ENCODE measurements at regions not wholly inside any gene's neighbourhood (a gene's known extent, or its start where the extent isn't known, plus 50 kb on each side); places are given as distances from the start of the nearest gene placed in this dataset.

DNA sequence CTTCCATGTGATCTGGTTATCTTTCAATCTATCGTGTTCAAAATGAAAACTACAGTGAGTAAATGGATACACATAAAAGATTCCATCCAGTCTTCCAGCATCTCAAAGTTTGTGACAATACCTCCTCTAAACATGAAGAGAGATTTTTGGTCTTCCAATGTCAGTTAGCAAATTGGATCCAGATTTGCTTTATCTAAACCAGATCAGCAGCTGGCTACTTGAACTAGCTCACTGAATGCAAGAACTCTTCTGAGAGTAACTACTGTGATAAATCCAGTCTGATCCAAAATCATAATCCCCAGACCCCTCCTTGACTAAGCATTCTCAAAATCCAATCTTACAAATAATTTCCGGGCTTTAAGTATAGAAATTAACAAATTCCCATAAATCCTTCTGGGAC is 2177.9 kb upstream of the C9orf72 start:
- no peak overlapping the region for H3K4me3 ChIP-seq (ENCODE audit: low read depth, low read length)
- TF ChIP-seq, protein P1, sequence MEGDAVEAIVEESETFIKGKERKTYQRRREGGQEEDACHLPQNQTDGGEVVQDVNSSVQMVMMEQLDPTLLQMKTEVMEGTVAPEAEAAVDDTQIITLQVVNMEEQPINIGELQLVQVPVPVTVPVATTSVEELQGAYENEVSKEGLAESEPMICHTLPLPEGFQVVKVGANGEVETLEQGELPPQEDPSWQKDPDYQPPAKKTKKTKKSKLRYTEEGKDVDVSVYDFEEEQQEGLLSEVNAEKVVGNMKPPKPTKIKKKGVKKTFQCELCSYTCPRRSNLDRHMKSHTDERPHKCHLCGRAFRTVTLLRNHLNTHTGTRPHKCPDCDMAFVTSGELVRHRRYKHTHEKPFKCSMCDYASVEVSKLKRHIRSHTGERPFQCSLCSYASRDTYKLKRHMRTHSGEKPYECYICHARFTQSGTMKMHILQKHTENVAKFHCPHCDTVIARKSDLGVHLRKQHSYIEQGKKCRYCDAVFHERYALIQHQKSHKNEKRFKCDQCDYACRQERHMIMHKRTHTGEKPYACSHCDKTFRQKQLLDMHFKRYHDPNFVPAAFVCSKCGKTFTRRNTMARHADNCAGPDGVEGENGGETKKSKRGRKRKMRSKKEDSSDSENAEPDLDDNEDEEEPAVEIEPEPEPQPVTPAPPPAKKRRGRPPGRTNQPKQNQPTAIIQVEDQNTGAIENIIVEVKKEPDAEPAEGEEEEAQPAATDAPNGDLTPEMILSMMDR (IDR thresholded peaks at IDR 0.05; ENCODE audit: borderline replicate concordance, insufficient read depth, low read depth, low read length): no peak

GRCh38 chr9:29753638-29754037 is 2180.4 kb upstream of the C9orf72 start:
- H3K4me3 ChIP-seq (ENCODE audit: low read depth, low read length): no peak overlapping the region
- TF ChIP-seq, protein P1 (IDR thresholded peaks at IDR 0.05; ENCODE audit: borderline replicate concordance, insufficient read depth, low read depth, low read length): no peak

DNA sequence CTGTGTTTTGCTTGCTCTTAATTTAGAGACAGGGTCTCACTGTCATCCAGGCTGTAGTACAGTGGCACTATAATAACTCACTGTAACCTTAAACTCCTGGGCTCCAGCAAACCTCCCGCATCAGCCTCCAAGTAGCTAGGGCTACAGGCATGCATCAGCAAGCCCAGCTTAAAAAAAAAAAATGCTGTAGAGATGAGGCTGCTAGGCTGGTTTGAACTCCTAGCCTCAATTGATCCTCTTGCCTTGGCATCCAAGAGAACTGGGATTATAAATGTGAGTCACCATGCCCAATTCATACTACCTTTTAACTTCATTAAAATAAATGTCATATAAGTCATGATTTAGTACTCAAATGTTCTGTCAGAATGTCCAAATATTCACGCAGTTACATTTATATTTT is 2195.7 kb upstream of the C9orf72 start:
- TF ChIP-seq, protein P1 (IDR thresholded peaks at IDR 0.05; ENCODE audit: borderline replicate concordance, insufficient read depth, low read depth, low read length): no peak
- no peak overlapping the region for H3K4me3 ChIP-seq (ENCODE audit: low read depth, low read length)

GRCh38 chr9:29773676-29774075 is 2200.4 kb upstream of the C9orf72 start:
- no peak overlapping the region for H3K4me3 ChIP-seq (ENCODE audit: low read depth, low read length)

GRCh38 chr9:29775491-29775890 is 2202.2 kb upstream of the C9orf72 start:
- no peak overlapping the region for H3K4me3 ChIP-seq (ENCODE audit: low read depth, low read length)
- TF ChIP-seq, protein P1 (IDR thresholded peaks at IDR 0.05; ENCODE audit: borderline replicate concordance, insufficient read depth, low read depth, low read length): no peak

More at GRCh38 chr9:29773676-29774075, 2200.4 kb upstream of the C9orf72 start:
- TF ChIP-seq, protein P1 (IDR thresholded peaks at IDR 0.05; ENCODE audit: borderline replicate concordance, insufficient read depth, low read depth, low read length): no peak

DNA sequence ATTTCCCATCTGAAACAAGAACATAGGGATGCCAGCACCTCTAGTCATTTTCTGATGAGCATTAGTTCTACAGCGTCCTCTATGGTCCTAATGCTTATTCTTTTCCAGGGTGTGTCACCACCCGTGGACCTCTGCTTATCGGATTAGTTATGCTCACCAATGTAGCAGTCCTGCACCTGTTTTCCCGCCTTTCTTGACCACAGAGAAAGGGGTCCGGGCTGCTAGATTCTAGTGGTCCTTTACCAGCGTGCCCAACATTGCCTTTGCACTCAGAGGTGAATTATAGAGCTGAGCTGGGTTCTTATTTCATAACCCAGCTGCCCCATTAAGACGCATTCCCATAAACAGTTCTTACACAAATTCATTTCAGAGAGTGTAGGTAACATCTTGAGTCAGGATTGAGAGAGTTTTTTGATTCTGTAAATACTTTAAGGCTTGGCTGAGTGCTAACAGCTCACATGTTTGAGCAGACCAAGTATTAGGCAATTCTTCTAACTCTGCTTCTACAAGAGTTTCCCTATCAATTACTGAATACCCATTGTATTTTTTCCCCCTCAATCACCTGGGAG is 2205.1 kb upstream of the C9orf72 start:
- TF ChIP-seq, protein P1 (IDR thresholded peaks at IDR 0.05; ENCODE audit: borderline replicate concordance, insufficient read depth, low read depth, low read length): no peak
- H3K4me3 ChIP-seq (ENCODE audit: low read depth, low read length): no peak overlapping the region

GRCh38 chr9:29793970-29794369 is 2220.7 kb upstream of the C9orf72 start:
- H3K4me3 ChIP-seq (ENCODE audit: low read depth, low read length): no peak overlapping the region
- TF ChIP-seq, protein P1 (IDR thresholded peaks at IDR 0.05; ENCODE audit: borderline replicate concordance, insufficient read depth, low read depth, low read length): no peak

All from GM12875 (cell line).